HepG2 (cell line): ENCODE measurements at regions not wholly inside any gene's neighbourhood (a gene's known extent, or its start where the extent isn't known, plus 50 kb on each side); places are given as distances from the start of the nearest gene placed in this dataset.

Experiments
- ATAC-seq: fragments of 200-7000 bp; cut with Tn5 transposase; 3 replicates; pipeline ENCODE4 v1.9.1; 2020; ENCODE audit warnings: mild to moderate bottlenecking, moderate library complexity
- BruUV-seq: library from RNA; stranded (reverse); fragments of 400-500 nt; replicated peaks from 2 replicates; lab custom pipeline; 2021; lab: Mats Ljungman, UMichigan
- CTCF ChIA-PET: fragments of 300-600 bp; formaldehyde crosslinking; extraction: SDS; loops from one replicate; lab custom pipeline; 2021; ENCODE audit warnings: low total read pairs, inconsistent platforms, low intra/inter-chr PET ratio; lab: Yijun Ruan, JAX
- POLR2A ChIA-PET: fragments of 350-600 bp; sonication (Branson Sonifier 250); formaldehyde crosslinking; loops from one replicate; lab custom pipeline; 2020; ENCODE audit warnings: antibody characterized with exemption, inconsistent platforms; lab: Yijun Ruan, JAX
- DNase-seq: peaks from one replicate; pipeline ENCODE4 v3.0.0-alpha.2; 2015; ENCODE audit warnings: low spot score
- FAIRE-seq: peaks from 3 replicates; lab custom pipeline; 2011; peaks lifted over from hg19 to GRCh38; lab: Jason Lieb, UNC
- H2AFZ ChIP-seq: one replicate; pipeline ENCODE4 v1.6.1; 2011; ENCODE audit warnings: low read length, inconsistent platforms
- H3K27ac ChIP-seq: fragments of 300-600 bp; 3 replicates; pipeline ENCODE4 v1.8.0; 2011; ENCODE audit warnings: mixed run types, mild to moderate bottlenecking, mixed read lengths, low read length, inconsistent platforms; ENCODE audit not compliant: insufficient read depth; ENCODE audit errors: extremely low read length
- H3K27me3 ChIP-seq, 2 experiments: fragments of 200-600 bp in 1 of 2; 2 replicates in 1 of 2; 3 replicates in 1 of 2; pipeline versions ENCODE4 v1.6.0 to v1.8.0; 2011; ENCODE audit warnings: low read length in 2 of 2, mild to moderate bottlenecking in 2 of 2, moderate library complexity in 2 of 2, inconsistent platforms in 1 of 2; ENCODE audit not compliant: insufficient read depth in 2 of 2, control insufficient read depth in 1 of 2
- H3K36me3 ChIP-seq, 2 experiments: fragments of 200-600 bp in 1 of 2; replicated peaks in 1 of 2; 2 replicates in 1 of 2; 3 replicates in 1 of 2; pipeline versions ENCODE4 v1.5.1 to v1.8.0; 2011; ENCODE audit warnings: low read length in 2 of 2, inconsistent platforms in 1 of 2; ENCODE audit not compliant: insufficient read depth in 2 of 2, control insufficient read depth in 1 of 2
- H3K4me1 ChIP-seq: 2 replicates; pipeline ENCODE4 v1.5.1; 2012; ENCODE audit warnings: low read length, inconsistent platforms; ENCODE audit not compliant: insufficient read depth
- H3K4me2 ChIP-seq: 2 replicates; pipeline ENCODE4 v1.6.0; 2011; ENCODE audit warnings: low read depth, low read length, inconsistent platforms
- H3K4me3 ChIP-seq, 3 experiments: fragments of 200-600 bp in 1 of 3; sonication (generic), shearing (Covaris generic) in 1 of 3; replicated peaks in 1 of 3; 2 replicates each; pipeline ENCODE4 v1.5.1; 2011 to 2016; ENCODE audit warnings: low read length in 3 of 3, inconsistent platforms in 2 of 3, low read depth in 2 of 3, mild to moderate bottlenecking in 2 of 3, control low read depth in 1 of 3, mixed read lengths in 1 of 3; ENCODE audit not compliant: insufficient read depth in 1 of 3
- H3K79me2 ChIP-seq: one replicate; pipeline ENCODE4 v1.6.1; 2011; ENCODE audit warnings: low read length, inconsistent platforms; ENCODE audit not compliant: insufficient read depth
- H3K9ac ChIP-seq: 2 replicates; pipeline ENCODE4 v1.6.0; 2011; ENCODE audit warnings: mild to moderate bottlenecking, low read depth, low read length, inconsistent platforms; ENCODE audit not compliant: insufficient read depth
- H3K9me3 ChIP-seq: 2 replicates; pipeline ENCODE4 v1.5.1; 2012; ENCODE audit warnings: mild to moderate bottlenecking, low read length
- H4K20me1 ChIP-seq: 2 replicates; pipeline ENCODE4 v1.6.0; 2011; ENCODE audit warnings: inconsistent platforms, mild to moderate bottlenecking, low read length, moderate library complexity; ENCODE audit not compliant: insufficient read depth
- HNF4G ChIP-seq, 2 experiments: sonication (generic) in 1 of 2; formaldehyde crosslinking in 1 of 2; IDR thresholded peaks; 2 replicates each; pipeline versions ENCODE4 v1.4.0 to v1.6.1; 2011 to 2020; ENCODE audit warnings: borderline replicate concordance in 2 of 2, low read depth in 2 of 2, mild to moderate bottlenecking in 2 of 2, low read length in 1 of 2, missing genetic modification reagents in 1 of 2, moderate library complexity in 1 of 2
- MAFK ChIP-seq, 2 experiments: IDR thresholded peaks in 1 of 2; conservative IDR thresholded peaks in 1 of 2; 2 replicates each; pipeline ENCODE4 v1.6.1; 2011; ENCODE audit warnings: improper control_type of control experiment in 2 of 2, low read length in 2 of 2
- NFE2 ChIP-seq: sonication (generic); formaldehyde crosslinking; IDR thresholded peaks from 2 replicates; pipeline ENCODE4 v1.4.0; 2020; ENCODE audit warnings: missing genetic modification reagents
- ZBTB38 ChIP-seq: sonication (generic); formaldehyde crosslinking; IDR thresholded peaks from 2 replicates; pipeline ENCODE4 v1.5.1; 2020; ENCODE audit warnings: mild to moderate bottlenecking, missing genetic modification reagents
- ZBTB46 ChIP-seq: sonication (generic); formaldehyde crosslinking; IDR thresholded peaks from 2 replicates; pipeline ENCODE4 v1.4.0; 2020; ENCODE audit warnings: mild to moderate bottlenecking, missing genetic modification reagents, borderline replicate concordance
- ZNF75D ChIP-seq: sonication (generic); formaldehyde crosslinking; IDR thresholded peaks from 2 replicates; pipeline ENCODE4 v1.8.1; 2023; ENCODE audit warnings: missing genetic modification reagents, mild to moderate bottlenecking, borderline replicate concordance
- WGBS: methylation state at CpG from one replicate; pipeline ENCODE4 v1.1.6; 2017; ENCODE audit warnings: low lambda C conversion rate; 5-methylcytosine and 5-hydroxymethylcytosine counted together
- in situ Hi-C: cut with HindIII; loops from 2 replicates; pipeline ENCODE4 v1.10.0; 2017; ENCODE audit warnings: low pct_unique_long_range_greater_than_20kb; ENCODE audit not compliant: extremely low pct_ligation_motif_present
- intact Hi-C: fragments of 100-400 bp; cut with micrococcal nuclease; formaldehyde crosslinking; loops from one replicate; pipeline ENCODE4 v1.10.0; 2022; ENCODE audit not compliant: unreplicated experiment
- TF ChIP-seq, protein P1 (sequence below): IDR thresholded peaks from 2 replicates; pipeline ENCODE4 v1.6.1; 2016; ENCODE audit warnings: control low read depth

DNA sequence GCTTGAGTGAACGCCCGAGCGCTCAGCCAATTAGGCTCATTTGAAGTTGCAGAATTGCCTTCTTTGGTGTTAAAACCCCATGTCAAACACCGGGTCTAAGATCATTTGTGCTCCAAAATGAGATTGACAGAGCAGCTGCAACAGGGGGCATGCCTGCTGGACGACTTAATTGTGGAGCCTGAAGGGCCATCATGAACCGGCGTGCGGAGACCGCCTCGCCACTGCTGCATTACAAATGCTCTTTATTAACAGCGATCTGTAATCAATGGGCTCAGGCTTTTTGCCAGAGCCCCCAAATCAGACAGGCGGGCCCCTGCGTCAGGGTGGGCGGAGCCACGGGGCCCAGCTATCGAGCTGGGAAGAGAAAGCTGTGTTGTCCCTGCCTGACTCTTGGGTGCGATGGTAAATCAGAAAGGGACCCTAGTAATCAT is 183.2 kb downstream of the SIM1 start (continued):
- TF ChIP-seq ZBTB46 (CRISPR knock-in tag) (no peak), HNF4G (IDR thresholded peaks at IDR 0.05; ENCODE audit: borderline replicate concordance, low read depth, low read length) (no peak), HNF4G (CRISPR knock-in tag; IDR thresholded peaks at IDR 0.05; ENCODE audit: borderline replicate concordance, low read depth) (no peak), ZBTB38 (CRISPR knock-in tag) (no peak), NFE2 (no peak)
- TF ChIP-seq, protein P1, sequence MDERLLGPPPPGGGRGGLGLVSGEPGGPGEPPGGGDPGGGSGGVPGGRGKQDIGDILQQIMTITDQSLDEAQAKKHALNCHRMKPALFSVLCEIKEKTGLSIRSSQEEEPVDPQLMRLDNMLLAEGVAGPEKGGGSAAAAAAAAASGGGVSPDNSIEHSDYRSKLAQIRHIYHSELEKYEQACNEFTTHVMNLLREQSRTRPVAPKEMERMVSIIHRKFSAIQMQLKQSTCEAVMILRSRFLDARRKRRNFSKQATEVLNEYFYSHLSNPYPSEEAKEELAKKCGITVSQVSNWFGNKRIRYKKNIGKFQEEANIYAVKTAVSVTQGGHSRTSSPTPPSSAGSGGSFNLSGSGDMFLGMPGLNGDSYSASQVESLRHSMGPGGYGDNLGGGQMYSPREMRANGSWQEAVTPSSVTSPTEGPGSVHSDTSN (CRISPR knock-in tag), result no peak
- TF ChIP-seq, all 625 proteins: peak for 0

DNA sequence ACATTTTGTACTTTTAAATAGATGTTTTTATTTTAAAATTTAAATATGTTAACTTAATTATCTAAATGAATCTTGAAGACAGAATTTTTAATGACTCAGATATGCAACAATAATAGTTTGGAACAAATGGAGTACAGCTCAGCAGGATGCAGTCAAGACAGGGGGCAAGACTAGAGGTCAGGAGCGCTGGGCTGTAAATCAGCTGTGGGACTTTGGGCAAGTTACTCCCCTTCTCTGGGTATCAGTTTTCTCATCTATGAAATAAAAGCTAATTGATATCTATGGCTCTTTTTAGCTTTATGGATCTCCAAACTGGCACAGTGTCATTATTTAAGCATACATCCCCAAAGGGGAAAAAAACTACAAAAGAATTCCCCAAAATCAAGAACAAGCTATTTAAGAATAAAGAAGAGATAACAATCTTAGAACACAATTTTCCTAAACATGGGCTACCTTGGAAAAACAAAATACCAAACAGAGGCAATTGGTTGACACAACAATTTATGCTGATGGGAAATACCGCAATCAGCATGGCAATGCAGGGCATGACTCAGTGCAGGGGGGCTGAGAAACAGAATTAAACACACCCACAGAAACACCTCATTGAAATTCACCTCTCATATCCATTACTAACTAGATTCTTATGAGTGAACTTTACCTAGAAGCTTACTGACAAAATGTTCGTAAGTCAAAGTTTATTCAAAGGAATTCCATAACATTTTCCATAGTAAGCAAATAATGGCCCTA is 188.2 kb downstream of the SIM1 start:
- ATAC-seq, result no peak
- Histone ChIP-seq H3K79me2 (no peaks in the 10 kb centered on the region), H3K36me3 (no peaks in the 10 kb centered on the region), H3K9me3 (no peaks in the 10 kb centered on the region), H3K9ac (no peak overlapping the region), H4K20me1 (no peaks in the 10 kb centered on the region), H3K27ac (no peak overlapping the region), H3K27me3 (no peaks in the 10 kb centered on the region), H3K4me3 (no peak overlapping the region), H3K4me2 (no peak overlapping the region), H3K4me1 (no peaks in the 10 kb centered on the region), H2AFZ (no peak overlapping the region)
- TF ChIP-seq MAFK (conservative IDR thresholded peaks at IDR 0.05 in 1 of 2, IDR thresholded peaks at IDR 0.05 in 1 of 2; ENCODE audit: low read length in 2 of 2) (peak in 1 of 2 experiments; percentile 40; a peak in 2 of 4 replicates), ZNF75D (CRISPR knock-in tag) (no peak)
- ChIA-PET POLR2A (no interaction called here), CTCF (no interaction called here)
- in situ Hi-C loops (no loop called here), intact Hi-C loops (no loop called here)
- no TSS peak for BruUV-seq
- WGBS, result 2% methylated on average over 3 of the region's 3 CpGs
- no peak for FAIRE-seq
- no peak for DNase-seq
